Jurkat, Clone E6-1 (cell line): ENCODE measurements at regions not wholly inside any gene's neighbourhood (a gene's known extent, or its start where the extent isn't known, plus 50 kb on each side); places are given as distances from the start of the nearest gene placed in this dataset.
"Not testable (repeated sequence)": the region's sequence is repeated elsewhere in the genome, so short reads cannot be mapped to it uniquely, and the experiment has no call there.

Source experiments
- DNase-seq: peaks from one replicate; pipeline ENCODE4 v3.0.0-alpha.2; 2011; ENCODE audit warnings: low read depth, low spot score
- H3K4me3 ChIP-seq: 2 replicates; pipeline ENCODE4 v1.5.1; 2011; ENCODE audit warnings: mild to moderate bottlenecking, low read length, control low read depth, moderate library complexity

DNA sequence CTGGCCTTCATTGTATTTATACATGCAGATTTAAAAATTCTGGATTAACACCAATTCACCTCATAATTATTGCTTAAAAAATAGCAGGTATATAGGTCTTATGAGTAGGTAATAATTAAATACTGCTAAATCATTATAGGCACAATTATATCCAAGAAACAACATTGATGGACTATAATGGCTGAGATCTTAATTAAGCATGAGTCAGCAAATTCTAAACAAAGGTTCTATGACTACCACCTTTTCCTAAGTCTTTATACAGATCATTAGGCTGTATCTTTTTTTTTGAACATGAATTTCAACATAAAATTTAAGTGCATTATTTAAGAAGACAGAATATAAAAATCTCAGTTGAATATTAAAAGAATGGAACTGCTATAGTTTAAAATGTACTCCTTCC lies 1678.7 kb upstream of the PCDH10 start:
- no peak overlapping the region for H3K4me3 ChIP-seq
- DNase-seq, result no peak

DNA sequence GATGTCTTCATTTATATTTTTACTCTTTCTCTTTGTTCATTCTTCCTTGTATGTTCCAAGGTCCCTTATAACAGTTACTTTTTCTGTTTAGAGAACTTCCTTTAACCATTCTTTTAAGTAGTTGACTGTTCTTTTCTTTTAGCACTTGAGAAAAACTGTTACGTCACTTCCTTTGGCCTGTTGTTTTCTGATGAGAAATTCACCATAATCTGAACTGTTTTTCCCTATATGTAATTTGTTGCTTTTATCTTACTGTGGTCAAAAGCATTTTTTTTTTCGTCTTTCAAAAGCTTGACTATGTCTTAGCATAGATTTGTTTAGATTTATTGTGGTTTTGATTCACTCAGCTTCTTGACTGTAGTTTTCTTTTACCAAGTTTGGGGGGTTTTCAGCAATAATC lies 1660.3 kb upstream of the PCDH10 start:
- no peak for DNase-seq
- no peak overlapping the region for H3K4me3 ChIP-seq

DNA sequence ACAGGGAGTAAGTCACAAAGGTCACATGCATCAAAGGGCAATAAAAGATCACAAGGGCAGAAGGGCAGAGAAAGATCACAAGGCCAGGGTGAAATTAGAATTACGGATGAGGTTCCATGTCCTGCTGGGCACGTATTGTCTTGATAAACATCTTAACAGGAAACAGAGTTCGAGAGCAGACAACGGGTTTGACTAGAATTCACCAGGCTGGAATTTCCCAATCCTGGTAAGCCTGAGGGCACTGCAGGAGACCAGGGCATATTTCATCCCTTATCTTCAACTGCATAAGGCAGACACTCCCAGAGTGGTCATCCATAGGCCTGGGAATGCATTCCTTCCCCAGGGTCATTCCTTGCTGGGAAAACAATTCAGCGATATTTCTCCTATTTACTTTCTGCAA lies 1652.9 kb upstream of the PCDH10 start:
- DNase-seq, H3K4me3 ChIP-seq: not testable (repeated sequence)

DNA sequence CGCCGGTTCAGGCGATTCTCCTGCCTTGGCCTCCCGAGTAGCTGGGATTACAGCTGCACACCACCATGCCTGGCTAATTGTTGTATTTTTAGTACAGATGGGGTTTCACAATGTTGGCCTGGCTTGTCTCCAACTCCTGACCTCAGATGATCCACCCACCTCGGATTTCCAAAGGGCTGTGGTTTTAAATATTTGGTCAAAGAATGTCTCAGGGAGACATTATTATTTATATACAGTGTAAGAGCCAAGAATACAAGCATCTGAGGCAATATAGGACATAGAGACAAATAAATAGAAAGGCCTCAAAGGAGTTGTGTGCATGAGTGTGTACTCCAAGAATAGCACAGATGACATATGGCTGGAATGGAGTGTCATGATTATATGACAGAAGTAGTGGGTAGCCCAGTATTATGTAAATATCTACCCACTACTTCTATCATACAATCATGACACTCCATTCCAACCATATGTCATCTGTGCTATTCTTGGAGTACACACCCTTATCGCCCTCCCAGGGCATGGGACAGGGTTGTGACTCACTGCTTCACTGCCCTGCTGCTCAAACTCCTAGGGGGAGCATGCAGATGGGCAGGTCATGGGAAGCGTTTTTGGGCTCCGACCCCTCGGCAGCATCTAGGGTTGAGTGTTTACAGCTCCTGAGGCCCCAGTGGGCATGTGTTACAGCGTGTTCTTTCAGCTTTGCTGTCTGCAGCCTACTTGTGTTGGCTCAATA lies 1649.8 kb upstream of the PCDH10 start:
- DNase-seq, result no peak
- no peak overlapping the region for H3K4me3 ChIP-seq

DNA sequence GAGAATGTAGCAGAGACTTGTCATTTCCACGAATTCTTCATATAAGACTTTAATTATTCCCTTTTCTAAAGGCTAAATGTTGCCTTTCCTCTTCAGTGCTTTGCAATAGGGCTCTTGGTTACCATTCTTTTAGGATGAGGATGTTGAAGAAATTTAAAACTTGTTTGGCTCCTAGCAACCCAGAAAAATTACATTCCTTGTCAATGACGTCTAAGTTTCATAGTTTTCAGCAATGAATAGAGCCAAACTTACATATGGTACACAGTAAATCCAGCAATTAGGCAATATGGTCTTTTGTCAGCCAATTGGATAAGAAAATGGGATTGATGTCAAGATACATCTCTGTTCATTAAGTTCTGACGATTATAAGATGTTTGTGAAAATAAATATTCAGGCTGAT lies 1639.6 kb upstream of the PCDH10 start:
- H3K4me3 ChIP-seq, result no peak overlapping the region
- no peak for DNase-seq

DNA sequence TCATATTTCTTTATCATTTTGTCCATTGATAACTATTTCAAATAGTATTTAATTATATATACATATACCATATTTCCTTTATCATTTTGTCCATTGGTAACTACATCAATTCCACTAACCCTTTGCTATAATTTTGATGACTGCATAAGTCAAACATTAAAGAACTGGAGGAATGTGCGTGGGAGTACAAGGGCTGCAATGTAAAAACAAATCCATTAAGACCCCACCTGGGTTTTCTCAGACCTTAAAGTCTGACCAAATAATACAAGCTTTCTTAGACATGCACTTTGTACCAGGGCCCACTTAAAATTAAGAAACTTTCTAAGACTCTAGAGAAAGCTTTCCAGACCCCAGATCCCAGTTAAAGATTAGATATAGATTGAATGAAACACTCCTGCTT lies 1622.4 kb upstream of the PCDH10 start:
- no peak overlapping the region for H3K4me3 ChIP-seq
- no peak for DNase-seq

DNA sequence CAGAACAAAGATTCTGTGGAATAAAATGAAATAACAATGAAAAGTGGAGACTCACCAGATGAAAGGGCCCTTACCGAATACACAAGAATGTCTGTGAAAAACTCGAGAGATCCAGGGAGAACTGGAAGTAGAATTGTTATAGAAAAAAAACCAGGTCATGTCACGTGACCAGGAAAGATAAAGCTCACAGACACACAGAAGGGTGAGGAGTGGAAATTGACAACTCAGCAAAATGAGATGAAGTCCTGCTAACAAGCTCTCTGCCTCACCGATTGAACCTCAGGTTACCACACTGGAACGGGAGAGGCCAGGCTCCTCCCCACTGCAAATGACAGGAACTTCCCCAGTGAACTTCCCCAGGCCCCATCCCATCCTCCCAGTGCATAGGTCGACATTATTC lies 1618.0 kb upstream of the PCDH10 start:
- no peak for DNase-seq
- no peak overlapping the region for H3K4me3 ChIP-seq

DNA sequence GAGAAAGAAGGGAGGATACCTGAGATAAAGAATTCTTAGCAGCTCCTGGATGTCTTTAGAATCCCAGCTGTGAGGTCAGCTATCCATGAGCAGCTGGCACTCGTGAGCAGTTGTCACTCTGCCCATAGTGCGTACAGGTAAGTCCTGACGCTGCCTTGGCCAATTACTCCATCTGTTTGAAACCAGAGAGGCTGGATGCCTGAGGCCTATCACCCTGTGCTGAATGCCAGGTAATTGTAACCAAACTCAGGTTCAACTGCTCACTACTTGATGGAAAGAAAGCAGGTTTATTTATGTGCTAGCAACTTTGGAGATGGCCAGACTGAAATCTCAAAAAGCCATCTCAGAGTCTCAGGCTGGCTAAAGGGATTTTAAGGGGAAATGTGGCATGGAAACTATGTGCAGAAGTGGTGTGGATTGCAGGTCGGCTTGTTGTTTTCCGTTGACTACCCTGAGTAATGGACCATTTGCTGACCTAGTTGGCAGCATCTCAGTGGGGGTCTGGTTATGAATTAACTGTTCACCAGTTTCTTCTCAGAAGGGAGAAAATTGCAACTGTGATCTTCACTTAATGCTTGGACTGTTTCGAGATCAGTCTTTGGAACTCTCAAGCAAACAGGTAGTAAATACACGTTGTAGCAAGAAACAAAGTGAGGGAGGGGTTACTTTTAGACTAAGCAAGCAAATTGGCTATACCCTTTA lies 1614.0 kb upstream of the PCDH10 start:
- H3K4me3 ChIP-seq, result no peak overlapping the region
- no peak for DNase-seq

DNA sequence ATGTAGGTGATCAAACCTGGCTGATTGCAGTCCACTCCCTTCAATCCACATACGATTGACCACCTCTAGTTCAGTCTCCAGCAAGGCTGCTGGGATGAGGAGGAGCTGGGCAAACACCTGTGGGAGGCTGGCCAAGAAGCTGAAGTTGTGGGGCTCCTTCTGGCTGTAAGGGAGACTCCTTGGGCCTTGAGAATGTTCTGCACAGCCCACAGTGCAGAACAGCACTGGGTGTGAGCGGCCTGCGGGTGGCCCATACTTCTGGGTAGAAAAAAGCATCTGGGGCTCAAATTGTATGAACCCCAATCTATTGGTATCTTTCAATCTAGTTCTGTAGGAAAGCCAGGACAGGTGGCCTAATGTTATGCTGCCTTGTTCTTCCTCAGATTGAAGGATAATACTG lies 1608.8 kb upstream of the PCDH10 start:
- no peak overlapping the region for H3K4me3 ChIP-seq
- no peak for DNase-seq

DNA sequence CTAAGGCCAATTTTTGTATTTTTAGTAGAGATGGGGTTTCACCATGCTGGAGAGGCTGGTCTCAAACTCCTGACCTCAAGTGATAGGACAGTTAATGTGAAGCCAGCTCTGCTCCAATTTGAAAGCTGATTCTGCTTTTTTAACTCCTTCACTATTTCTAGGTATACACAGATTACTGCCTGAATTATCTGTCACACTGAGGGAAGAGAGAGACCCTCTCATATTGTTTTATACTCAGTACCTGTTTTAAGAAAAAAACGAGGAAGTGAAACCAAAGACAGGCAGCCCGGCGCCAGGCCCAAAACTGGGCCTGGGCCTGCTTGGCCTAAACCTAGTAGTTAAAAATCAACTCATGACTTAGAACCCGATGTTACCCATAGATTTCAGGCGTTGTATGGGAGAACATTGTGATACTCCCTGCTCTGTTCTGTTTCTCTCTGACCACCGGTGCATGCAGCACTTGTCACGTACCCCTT lies 1601.5 kb upstream of the PCDH10 start:
- DNase-seq, result no peak
- H3K4me3 ChIP-seq, result no peak overlapping the region

DNA sequence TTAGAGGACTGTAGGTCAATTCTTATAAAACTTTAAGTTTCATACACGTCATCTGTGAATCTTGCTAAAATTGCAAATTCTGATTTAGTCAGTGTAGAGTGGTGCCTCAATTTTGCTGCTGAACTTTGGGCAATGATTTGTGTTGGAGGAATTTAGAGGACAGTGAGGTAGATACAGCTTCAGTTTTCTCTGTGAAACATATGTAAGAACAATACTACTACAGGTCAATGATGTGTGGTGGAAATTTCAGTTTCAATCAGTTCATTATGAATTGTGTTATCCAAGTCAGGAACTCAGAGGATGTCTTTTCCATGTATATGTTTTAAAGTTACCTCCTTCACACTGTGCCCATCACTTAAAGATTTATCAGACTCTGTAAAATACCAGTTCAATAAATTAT lies 1597.8 kb upstream of the PCDH10 start:
- DNase-seq, result no peak

DNA sequence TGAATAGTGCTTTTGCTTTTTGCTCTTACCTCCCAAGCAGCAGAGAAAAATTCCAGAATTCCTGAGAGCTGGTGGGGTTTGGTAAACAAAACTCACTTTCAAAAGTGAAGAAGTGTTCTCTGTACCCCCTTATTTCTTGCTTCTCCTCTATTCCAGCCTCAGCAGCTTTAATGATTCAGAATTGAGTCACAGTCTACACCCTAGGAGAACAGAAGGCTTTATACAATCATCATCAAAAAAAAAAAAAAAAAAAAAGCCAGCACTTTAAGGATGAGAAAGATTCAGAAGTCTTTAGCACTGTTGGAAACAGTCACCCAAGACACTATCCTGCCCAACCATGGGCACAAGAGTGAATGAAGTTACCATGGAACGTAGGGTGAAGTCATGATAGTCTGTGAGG lies 1583.1 kb upstream of the PCDH10 start:
- no peak overlapping the region for H3K4me3 ChIP-seq
- DNase-seq, result no peak

More for the DNA sequence above, 1597.8 kb upstream of the PCDH10 start:
- no peak overlapping the region for H3K4me3 ChIP-seq

DNA sequence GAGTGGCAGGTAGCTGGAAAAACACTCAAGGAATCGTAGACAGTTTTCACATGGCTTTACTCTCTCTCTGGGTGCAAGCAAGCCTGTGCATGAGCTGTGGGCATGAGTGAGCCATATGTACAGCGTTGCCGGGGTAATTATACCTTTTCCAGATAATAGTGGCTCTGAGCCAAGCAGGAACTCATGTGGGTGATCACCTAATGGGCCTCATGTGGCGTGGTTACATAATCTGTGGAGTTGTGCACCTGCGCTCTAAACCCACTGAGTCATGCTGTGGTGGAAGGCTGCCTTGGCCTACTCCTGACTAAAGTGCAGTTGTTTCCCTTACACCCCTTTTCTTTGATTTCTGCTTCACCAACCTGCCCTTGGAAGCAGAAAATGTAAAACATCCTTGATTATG lies 1564.5 kb upstream of the PCDH10 start:
- H3K4me3 ChIP-seq, result no peak overlapping the region
- no peak for DNase-seq

DNA sequence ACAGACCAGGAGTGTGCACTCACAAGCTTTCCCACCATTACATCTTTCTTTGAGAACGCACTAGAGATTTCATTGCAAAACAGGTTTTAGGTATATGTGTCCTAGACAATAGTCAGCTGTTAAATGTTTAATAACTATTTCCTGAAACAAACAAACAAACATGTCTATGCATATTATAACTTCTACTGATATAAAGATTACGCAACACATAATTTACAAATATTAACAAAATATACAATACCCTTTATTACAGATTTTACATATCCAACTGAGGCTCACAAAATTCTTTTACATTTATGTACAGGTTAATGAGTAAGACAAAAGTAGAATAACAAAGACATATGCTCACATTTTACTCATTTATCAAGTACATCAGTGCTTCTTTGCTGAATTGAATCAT lies 1554.0 kb upstream of the PCDH10 start:
- DNase-seq, result no peak
- no peak overlapping the region for H3K4me3 ChIP-seq

DNA sequence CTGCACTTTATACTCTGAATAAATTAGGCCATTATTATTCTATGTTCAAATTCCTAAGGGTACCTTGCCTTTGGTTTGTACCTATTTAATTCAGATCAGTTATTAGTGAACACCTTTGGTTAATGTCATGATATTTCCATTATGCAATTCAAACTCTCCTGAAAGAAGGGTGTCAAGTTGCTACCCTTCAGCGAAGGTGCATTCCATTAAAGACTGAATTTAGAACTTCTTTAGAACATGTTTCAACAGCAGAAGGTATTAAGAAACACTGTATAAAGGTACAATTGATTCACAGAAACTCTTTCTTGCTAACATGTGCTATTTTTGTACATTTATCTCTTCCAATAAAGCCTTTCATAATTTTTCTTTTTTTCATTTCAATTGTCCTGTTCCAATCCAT lies 1545.4 kb upstream of the PCDH10 start:
- H3K4me3 ChIP-seq, result no peak overlapping the region
- no peak for DNase-seq

DNA sequence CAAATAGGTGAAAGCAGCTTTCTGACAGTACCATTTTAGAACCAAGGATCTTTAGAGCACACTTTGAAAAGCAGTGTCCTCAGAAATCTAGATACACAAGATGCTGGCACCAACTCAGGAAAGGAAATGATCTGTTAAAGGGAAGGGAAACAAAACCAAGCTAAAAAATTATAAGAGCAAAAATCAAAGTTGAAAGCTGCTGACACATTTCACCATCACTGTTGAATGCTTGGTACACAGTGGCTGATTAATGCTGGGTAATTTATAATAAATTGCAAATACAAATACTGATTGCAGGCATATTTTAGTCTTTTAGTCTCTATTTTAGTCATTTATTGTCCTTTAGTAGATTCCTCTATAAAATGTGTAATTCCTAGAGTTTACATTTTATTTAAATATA lies 1540.1 kb upstream of the PCDH10 start:
- DNase-seq, result no peak

DNA sequence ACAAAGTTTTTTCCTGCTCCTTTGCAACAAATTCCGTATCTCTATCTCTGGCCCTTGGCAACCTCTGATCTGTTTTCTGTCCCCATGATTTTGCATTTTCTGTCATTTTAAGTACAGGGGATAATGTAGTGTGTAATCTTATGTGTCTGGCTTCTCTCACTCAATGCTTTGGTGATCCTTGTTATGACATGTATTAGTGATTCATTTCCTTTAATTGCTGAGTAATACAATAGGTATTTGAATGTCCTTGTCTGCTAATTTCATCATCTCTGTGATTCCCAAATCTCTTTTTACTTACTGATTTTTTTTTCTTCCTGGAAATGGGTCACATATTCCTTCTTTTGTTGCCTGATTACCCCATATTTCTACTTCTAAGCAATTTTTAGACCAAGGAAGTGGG lies 1538.6 kb upstream of the PCDH10 start:
- not testable (repeated sequence) for H3K4me3 ChIP-seq, DNase-seq

More for the DNA sequence above, 1540.1 kb upstream of the PCDH10 start:
- no peak overlapping the region for H3K4me3 ChIP-seq

DNA sequence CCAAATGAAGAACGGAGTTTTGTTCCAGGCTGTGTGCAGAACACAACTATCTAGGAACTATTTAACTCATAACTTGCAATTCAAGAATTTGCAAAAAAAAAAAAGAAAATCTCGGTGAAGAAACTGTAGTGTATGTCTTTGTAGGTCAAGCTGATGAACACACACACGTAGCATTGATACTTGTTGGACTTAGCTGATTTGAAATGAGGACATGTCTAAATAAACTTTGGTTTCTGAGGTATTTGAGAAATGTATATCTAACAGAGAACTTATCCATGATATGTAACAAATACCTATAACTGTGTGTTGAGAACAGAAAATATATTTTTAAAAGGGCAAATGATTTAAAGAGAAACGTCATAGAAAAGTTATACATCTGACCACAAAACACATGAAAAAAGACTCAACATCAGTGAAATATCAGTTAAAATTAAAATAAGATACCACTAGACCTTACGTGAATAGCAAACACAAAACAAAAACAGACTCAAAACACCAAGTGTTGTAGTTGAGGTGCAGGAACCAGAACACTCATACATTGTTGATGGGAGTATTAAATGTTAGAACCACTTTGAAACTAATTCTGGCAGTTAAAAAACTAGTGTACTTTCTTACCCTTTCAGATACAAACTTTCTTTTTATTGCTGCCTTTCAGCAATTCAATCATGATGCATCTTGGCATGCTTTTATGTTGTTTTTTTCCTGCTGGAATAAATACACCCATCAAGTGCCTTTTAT lies 1535.8 kb upstream of the PCDH10 start:
- no peak for DNase-seq
- no peak overlapping the region for H3K4me3 ChIP-seq

DNA sequence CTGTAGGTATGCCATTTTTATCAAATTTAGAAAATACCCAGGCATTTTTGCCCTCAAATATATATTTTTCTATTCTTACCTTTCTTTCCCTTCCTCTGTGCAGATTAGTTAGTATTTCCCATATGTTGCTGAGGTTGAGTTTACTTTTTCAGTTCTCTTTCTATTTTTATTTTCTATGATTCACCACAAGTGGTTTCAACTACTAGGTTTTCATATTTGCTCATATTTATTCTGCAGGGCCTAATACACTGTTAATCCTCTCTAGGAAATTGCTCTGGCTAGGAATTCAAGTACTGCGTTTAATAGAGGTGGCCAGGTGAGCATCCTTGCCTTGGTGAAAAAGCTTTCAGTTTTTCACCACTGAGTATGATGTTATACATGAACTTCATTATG lies 1535.3 kb upstream of the PCDH10 start:
- DNase-seq, result no peak
- H3K4me3 ChIP-seq, result no peak overlapping the region

DNA sequence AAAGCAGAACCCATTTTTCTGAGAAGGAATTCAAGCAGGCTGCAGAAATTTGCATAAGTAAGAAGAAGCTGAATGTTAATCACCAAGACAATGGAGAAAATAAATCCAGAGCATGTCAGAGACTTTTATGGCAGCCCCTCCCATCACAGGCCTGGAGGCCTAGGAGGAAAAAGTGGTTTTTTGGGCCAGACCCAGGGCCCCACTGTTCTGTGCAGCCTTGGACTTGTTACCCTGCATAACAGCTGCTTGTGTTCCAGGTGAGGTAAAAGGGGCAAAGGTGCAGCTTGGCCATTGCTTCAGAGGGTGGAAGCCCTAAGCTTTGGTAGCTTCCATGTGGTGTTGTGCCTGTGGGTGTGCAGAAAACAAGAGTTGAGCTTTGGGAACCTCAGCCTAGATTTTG lies 1516.2 kb upstream of the PCDH10 start:
- DNase-seq, result no peak
- H3K4me3 ChIP-seq, result no peak overlapping the region
